ENCODE measurements at regions not wholly inside any gene's neighbourhood (a gene's known extent, or its start where the extent isn't known, plus 50 kb on each side); places are given as distances from the start of the nearest gene placed in this dataset.

- TF ChIP-seq USF2 (IDR thresholded peaks at IDR 0.05; ENCODE audit: low read depth, low read length) (no peak), BHLHE40 (IDR thresholded peaks at IDR 0.05; ENCODE audit: low read depth, low read length) (no peak), FOS (IDR thresholded peaks at IDR 0.05; ENCODE audit: low read depth, low read length) (no peak), ELK1 (IDR thresholded peaks at IDR 0.05; ENCODE audit: borderline replicate concordance, low read depth, low read length) (no peak), RAD21 (IDR thresholded peaks at IDR 0.05; ENCODE audit: low read length) (no peak), CEBPB (IDR thresholded peaks at IDR 0.05; ENCODE audit: low read depth, low read length) (no peak), MAZ (IDR thresholded peaks at IDR 0.05; ENCODE audit: borderline replicate concordance, low read depth, low read length) (no peak), MAFK (IDR thresholded peaks at IDR 0.05; ENCODE audit: low read depth, low read length) (no peak), RFX5 (IDR thresholded peaks at IDR 0.05; ENCODE audit: low read depth, low read length) (no peak), CHD1 (IDR thresholded peaks at IDR 0.05; ENCODE audit: low read depth, low read length) (no peak), MXI1 (IDR thresholded peaks at IDR 0.05; ENCODE audit: borderline replicate concordance, low read depth, low read length) (no peak), RCOR1 (IDR thresholded peaks at IDR 0.05; ENCODE audit: insufficient replicate concordance, low read length) (no peak), SMC3 (IDR thresholded peaks at IDR 0.05; ENCODE audit: low read depth, low read length) (no peak), NFE2L2 (IDR thresholded peaks at IDR 0.05; ENCODE audit: low read depth, low read length) (no peak), POLR2A (IDR thresholded peaks at IDR 0.05; ENCODE audit: low read depth, low read length) (no peak)
- TF ChIP-seq, protein P1, sequence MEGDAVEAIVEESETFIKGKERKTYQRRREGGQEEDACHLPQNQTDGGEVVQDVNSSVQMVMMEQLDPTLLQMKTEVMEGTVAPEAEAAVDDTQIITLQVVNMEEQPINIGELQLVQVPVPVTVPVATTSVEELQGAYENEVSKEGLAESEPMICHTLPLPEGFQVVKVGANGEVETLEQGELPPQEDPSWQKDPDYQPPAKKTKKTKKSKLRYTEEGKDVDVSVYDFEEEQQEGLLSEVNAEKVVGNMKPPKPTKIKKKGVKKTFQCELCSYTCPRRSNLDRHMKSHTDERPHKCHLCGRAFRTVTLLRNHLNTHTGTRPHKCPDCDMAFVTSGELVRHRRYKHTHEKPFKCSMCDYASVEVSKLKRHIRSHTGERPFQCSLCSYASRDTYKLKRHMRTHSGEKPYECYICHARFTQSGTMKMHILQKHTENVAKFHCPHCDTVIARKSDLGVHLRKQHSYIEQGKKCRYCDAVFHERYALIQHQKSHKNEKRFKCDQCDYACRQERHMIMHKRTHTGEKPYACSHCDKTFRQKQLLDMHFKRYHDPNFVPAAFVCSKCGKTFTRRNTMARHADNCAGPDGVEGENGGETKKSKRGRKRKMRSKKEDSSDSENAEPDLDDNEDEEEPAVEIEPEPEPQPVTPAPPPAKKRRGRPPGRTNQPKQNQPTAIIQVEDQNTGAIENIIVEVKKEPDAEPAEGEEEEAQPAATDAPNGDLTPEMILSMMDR (conservative IDR thresholded peaks at IDR 0.05; ENCODE audit: low read depth, low read length) = no peak
- Histone ChIP-seq H2AFZ (replicated peaks; ENCODE audit: low read length, poor library complexity) (no peak overlapping the region), H3K18ac (ENCODE audit: low read depth, low read length) (no peak overlapping the region), H3K79me1 (ENCODE audit: low read depth in 1 of 2, low read length in 2 of 2) (no peaks in the 10 kb centered on the region), H3K4me3 (ENCODE audit: insufficient read depth, low read depth, low read length) (no peak overlapping the region), H2AK5ac (ENCODE audit: low read depth, low read length) (no peak overlapping the region), H3K36me3 (ENCODE audit: control insufficient read depth, insufficient read depth, low read length) (no peaks in the 10 kb centered on the region), H3K27me3 (ENCODE audit: control insufficient read depth, insufficient read depth, low read length) (peaks cover 7% of the 10 kb centered on the region), H3K4me2 (ENCODE audit: low read depth, low read length) (no peak overlapping the region), H3K9ac (ENCODE audit: low read depth, low read length) (no peak overlapping the region), H3K9me3 (ENCODE audit: control insufficient read depth, insufficient read depth, low read length) (no peaks in the 10 kb centered on the region), H3K4me1 (ENCODE audit: control insufficient read depth, insufficient read depth, low read length) (no peaks in the 10 kb centered on the region), H3K27ac (ENCODE audit: insufficient read depth, low read length) (no peak overlapping the region), H3K56ac (ENCODE audit: extremely low read depth, insufficient read depth, low read length) (no peak overlapping the region), H2AK9ac (replicated peaks; ENCODE audit: low read depth, low read length, poor library complexity) (no peak overlapping the region), H3K4ac (ENCODE audit: low read depth, low read length) (no peak overlapping the region), H2BK15ac (ENCODE audit: low read depth, low read length) (no peak overlapping the region), H3K23ac (ENCODE audit: low read depth, low read length) (no peak overlapping the region), H4K5ac (ENCODE audit: low read depth, low read length) (no peak overlapping the region), H4K91ac (ENCODE audit: insufficient read depth, low read depth, low read length) (no peak overlapping the region), H3K14ac (replicated peaks; ENCODE audit: low read depth, low read length) (no peak overlapping the region), H4K8ac (ENCODE audit: low read depth in 2 of 2, low read length in 2 of 2) (no peak overlapping the region), H4K20me1 (ENCODE audit: insufficient read depth, low read length) (no peaks in the 10 kb centered on the region), H3K9me1 (ENCODE audit: insufficient read depth, low read length) (no peaks in the 10 kb centered on the region), H2BK20ac (ENCODE audit: low read depth, low read length) (no peak overlapping the region), H2BK120ac (ENCODE audit: low read depth, low read length) (no peak overlapping the region), H2BK5ac (ENCODE audit: low read depth, low read length, poor library complexity, severe bottlenecking) (no peak overlapping the region)
- POLR2A ChIA-PET (ENCODE audit: unreplicated experiment) = no interaction called here
- in situ Hi-C loops (cut with MboI; ENCODE audit: low sequenced_read_pairs) = no loop called here
- dilution Hi-C loops (cut with HindIII; ENCODE audit: low sequenced_read_pairs, unreplicated experiment) = no loop called here
- BruUV-seq (replicated peaks) = no TSS peak
- no CpG with 5 or more reads among the region's 2 CpGs for WGBS, 2 experiments (ENCODE audit: extremely low coverage in 2 of 2, insufficient read length in 1 of 2)
- intact Hi-C loops (cut with micrococcal nuclease) = loop anchor here (10.0 kb wide), 1 partner anchor 262 kb away; no protein-coding TSS in a partner anchor
- ATAC-seq (ENCODE audit: low read depth) (no peak), DNase-seq (no peak)
- CTCF ChIA-PET = interaction anchor here (0.5 kb wide), 1 partner anchor 27 kb away, joined by 3 read pairs; no protein-coding TSS in a partner anchor
Observed at GRCh38 chr3:44117239-44117638, 124.4 kb upstream of the TOPAZ1 start.

Data from IMR-90 (cell line).